ENCODE measurements at regions not wholly inside any gene's neighbourhood (a gene's known extent, or its start where the extent isn't known, plus 50 kb on each side); places are given as distances from the start of the nearest gene placed in this dataset.

DNA sequence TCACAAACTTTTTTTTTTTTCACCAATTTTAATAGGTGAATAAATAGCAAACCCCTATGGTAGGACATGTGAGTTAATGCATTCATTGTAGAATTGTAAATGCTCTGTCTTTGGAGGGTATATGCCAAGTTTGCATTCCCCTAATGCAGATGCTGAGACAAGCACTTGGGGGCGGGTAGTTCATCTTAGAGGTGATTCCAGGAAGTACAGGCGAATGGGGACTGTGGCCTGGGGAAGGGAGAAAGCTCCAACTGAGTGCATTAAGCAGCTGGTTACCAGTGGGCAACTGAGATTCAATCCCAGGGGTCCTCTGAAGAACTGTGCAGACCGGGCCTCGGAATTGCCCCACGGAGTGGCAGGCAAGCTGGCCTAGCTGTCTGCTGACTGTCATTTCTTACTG is 107.6 kb downstream of the ZNF664 start:
- H3K36me3 ChIP-seq (ENCODE audit: low read depth) = no peaks in the 10 kb centered on the region
- intact Hi-C loops (cut with DNase I, micrococcal nuclease) = no loop called here
- TF ChIP-seq, protein P1, sequence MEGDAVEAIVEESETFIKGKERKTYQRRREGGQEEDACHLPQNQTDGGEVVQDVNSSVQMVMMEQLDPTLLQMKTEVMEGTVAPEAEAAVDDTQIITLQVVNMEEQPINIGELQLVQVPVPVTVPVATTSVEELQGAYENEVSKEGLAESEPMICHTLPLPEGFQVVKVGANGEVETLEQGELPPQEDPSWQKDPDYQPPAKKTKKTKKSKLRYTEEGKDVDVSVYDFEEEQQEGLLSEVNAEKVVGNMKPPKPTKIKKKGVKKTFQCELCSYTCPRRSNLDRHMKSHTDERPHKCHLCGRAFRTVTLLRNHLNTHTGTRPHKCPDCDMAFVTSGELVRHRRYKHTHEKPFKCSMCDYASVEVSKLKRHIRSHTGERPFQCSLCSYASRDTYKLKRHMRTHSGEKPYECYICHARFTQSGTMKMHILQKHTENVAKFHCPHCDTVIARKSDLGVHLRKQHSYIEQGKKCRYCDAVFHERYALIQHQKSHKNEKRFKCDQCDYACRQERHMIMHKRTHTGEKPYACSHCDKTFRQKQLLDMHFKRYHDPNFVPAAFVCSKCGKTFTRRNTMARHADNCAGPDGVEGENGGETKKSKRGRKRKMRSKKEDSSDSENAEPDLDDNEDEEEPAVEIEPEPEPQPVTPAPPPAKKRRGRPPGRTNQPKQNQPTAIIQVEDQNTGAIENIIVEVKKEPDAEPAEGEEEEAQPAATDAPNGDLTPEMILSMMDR (IDR thresholded peaks at IDR 0.05) = no peak
- no peaks in the 10 kb centered on the region for H3K4me1 ChIP-seq (ENCODE audit: low read depth)
- ATAC-seq = no peak
- DNase-seq = no peak
- H3K9me3 ChIP-seq = no peaks in the 10 kb centered on the region
- no peak overlapping the region for H3K4me3 ChIP-seq

DNA sequence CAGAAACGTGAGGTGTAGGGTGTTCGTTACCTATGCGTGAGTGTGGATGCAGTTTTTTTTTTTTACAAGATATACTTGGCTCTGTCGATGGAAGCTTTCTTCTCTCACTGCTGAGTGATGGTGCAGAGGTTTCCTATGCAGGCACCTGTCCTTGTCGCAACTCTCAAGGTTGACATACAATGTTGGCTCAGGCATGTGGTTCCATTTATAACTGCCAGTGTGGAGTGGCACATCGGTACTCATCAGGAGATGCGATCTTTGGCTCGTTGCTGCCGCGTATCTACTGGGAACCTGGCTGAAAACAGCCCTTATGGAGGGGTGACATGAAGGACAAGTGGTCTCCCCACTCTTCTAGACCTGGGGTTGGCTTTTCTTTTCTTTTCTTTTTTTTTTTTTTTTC is 109.0 kb downstream of the ZNF664 start:
- TF ChIP-seq, protein P1 (IDR thresholded peaks at IDR 0.05) = no peak
- intact Hi-C loops (cut with DNase I, micrococcal nuclease) = no loop called here
- no peak for ATAC-seq
- H3K9me3 ChIP-seq = no peaks in the 10 kb centered on the region
- no peak for DNase-seq
- H3K4me3 ChIP-seq = no peak overlapping the region
- H3K36me3 ChIP-seq (ENCODE audit: low read depth) = no peaks in the 10 kb centered on the region
- no peaks in the 10 kb centered on the region for H3K4me1 ChIP-seq (ENCODE audit: low read depth)

DNA sequence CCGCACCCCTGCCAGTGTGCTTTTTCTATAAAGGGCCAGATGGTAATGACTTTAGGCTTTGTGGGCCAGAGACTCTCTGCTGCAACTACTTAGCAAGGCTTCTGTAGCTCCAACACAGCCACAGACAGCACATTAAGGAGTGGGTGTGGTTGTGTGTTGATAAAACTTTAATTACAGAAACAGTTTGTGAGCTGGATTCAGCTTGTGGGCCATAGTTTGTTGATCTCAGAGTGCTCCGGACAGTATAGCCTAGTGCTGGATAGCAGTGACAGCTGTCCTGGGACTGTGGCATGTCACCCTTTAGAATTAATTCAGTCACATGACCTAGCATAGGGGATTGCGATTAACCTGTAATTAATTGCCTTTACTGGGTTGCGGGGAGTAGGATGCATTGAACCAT is 109.7 kb downstream of the ZNF664 start:
- ATAC-seq (no peak), DNase-seq (no peak)
- no peaks in the 10 kb centered on the region for H3K36me3 ChIP-seq (ENCODE audit: low read depth)
- intact Hi-C loops (cut with DNase I, micrococcal nuclease) = no loop called here
- H3K4me1 ChIP-seq (ENCODE audit: low read depth) = no peaks in the 10 kb centered on the region
- TF ChIP-seq, protein P1 (IDR thresholded peaks at IDR 0.05) = no peak
- H3K4me3 ChIP-seq = no peak overlapping the region
- H3K9me3 ChIP-seq = no peaks in the 10 kb centered on the region

DNA sequence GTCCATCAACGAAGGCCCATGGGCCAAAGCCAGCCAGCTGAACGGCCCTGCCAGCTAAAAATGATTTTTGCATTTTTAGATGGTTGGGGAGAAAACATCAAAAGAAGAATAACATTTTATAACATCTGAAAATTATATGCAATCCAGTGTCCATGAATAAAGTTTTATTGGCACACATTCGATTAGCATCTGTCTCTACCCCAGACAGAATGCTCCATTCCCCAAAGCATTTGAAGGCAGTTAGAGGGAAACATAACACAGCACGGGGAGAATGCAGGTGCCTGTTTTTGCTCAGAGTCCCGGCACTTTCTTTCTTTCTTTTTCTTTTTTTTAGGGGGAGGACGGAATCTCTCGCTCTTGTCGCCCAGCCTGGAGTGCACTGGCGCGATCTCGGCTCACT is 110.7 kb downstream of the ZNF664 start:
- no peak for DNase-seq
- TF ChIP-seq, protein P1 (IDR thresholded peaks at IDR 0.05) = no peak
- intact Hi-C loops (cut with DNase I, micrococcal nuclease) = no loop called here
- no peak for ATAC-seq
- Histone ChIP-seq H3K36me3 (ENCODE audit: low read depth) (no peaks in the 10 kb centered on the region), H3K4me3 (no peak overlapping the region), H3K4me1 (ENCODE audit: low read depth) (no peaks in the 10 kb centered on the region), H3K9me3 (no peaks in the 10 kb centered on the region)

DNA sequence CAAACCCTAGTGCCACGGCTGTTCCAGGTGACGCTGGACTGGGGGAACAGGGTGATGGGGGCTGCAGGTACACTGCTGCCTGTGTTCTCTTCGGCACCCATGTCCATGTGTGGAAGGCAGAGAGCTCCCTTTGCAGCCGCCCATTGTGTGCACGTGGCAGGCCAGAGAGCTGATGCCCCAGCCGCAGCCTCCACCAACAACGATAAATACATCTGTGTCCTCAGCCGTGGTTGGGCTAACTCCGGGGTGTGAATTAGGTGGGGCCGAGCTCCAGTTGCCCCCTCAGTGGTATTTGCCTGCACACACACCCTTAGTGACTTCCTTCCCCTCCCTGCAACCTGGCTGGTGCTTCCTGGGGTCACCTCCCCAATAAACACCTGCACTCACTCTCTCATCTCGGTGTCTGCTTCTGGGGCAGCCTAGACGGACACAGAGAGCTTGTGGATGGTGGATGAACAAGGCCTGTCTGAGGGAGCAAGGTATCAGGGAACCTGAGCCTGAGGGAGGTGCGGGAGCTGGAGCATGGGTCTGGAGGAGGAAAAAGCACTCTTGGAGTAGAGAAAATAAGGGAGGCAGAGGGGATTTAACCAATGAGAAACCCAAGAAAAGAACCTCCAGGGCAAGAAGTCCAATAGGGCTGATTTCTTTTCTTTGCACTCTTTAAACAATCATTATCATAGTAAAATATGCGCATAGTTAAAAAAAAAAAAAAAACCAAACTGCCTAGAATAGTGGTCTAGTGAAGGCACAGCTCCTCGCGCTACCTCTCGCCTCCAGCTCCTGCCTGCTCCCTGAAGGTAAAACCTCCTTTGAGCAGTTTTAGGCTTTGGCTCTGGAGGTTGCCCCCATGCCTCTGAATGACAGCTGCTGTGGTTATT is 112.6 kb downstream of the ZNF664 start:
- Histone ChIP-seq H3K9me3 (no peaks in the 10 kb centered on the region), H3K4me1 (ENCODE audit: low read depth) (peaks cover 10% of the 10 kb centered on the region), H3K4me3 (no peak overlapping the region), H3K36me3 (ENCODE audit: low read depth) (no peaks in the 10 kb centered on the region)
- ATAC-seq (no peak), DNase-seq (no peak)
- TF ChIP-seq, protein P1 (IDR thresholded peaks at IDR 0.05) = no peak
- intact Hi-C loops (cut with DNase I, micrococcal nuclease) = no loop called here
